Stomach smooth muscle (tissue), 2 donors: ENCODE measurements at regions not wholly inside any gene's neighbourhood (a gene's known extent, or its start where the extent isn't known, plus 50 kb on each side); places are given as distances from the start of the nearest gene placed in this dataset.

Experiments
- H3K27ac ChIP-seq: one replicate; pipeline ENCODE4 v1.7.0; 2013; ENCODE audit warnings: mild to moderate bottlenecking, low read length, inconsistent platforms
- H3K27me3 ChIP-seq, 2 donors: one replicate each; pipeline ENCODE4 v1.7.0; 2013; ENCODE audit warnings: low read length in 2 of 2; ENCODE audit not compliant: insufficient read depth in 2 of 2, control insufficient read depth in 1 of 2
- H3K36me3 ChIP-seq, 2 donors: one replicate each; pipeline ENCODE4 v1.7.0; 2013; ENCODE audit warnings: low read length in 2 of 2; ENCODE audit not compliant: control insufficient read depth in 2 of 2, insufficient read depth in 2 of 2
- H3K4me1 ChIP-seq: one replicate; pipeline ENCODE4 v1.7.0; 2013; ENCODE audit warnings: low read length; ENCODE audit not compliant: control insufficient read depth, insufficient read depth
- H3K4me3 ChIP-seq, 2 donors: one replicate each; pipeline ENCODE4 v1.7.0; 2013; ENCODE audit warnings: low read length in 2 of 2
- H3K9ac ChIP-seq, 2 donors: one replicate each; pipeline ENCODE4 v1.7.0; 2013; ENCODE audit warnings: low read length in 2 of 2, mild to moderate bottlenecking in 1 of 2
- H3K9me3 ChIP-seq, 2 donors: one replicate each; pipeline ENCODE4 v1.7.0; 2013; ENCODE audit warnings: low read length in 2 of 2; ENCODE audit not compliant: control insufficient read depth in 2 of 2
- donor health status: healthy.
- donor health status: Pancreatic carcinoma.

- no peaks in the 10 kb centered on the region for H3K27me3 ChIP-seq
- H3K9ac ChIP-seq: no peak overlapping the region
- no peak overlapping the region for H3K27ac ChIP-seq
- H3K4me3 ChIP-seq: no peak overlapping the region
- no peaks in the 10 kb centered on the region for H3K9me3 ChIP-seq
- H3K4me1 ChIP-seq: peaks cover 11% of the 10 kb centered on the region
- no peaks in the 10 kb centered on the region for H3K36me3 ChIP-seq
Observed at GRCh38 chr21:27086186-27086585, 119.3 kb upstream of the ADAMTS5 start.

DNA sequence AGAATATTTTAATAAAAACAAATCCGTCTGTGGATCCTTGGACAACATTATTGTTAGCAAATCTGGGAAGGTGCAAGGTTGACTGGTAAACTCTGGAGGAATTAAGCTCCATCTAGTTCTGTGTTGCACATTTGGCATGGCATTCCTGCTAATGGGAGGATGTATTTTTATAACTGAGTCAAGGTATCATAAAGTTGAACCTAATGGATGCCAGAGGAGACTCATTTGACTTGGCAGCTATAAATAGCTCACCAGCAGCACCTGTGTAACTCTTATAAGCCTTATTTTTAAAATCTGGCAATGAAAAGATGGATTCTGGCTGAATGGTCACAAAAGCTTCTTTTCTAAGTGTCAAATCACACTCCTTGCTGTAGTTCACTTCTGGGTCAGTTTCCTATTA, 118.5 kb upstream of the ADAMTS5 start:
- H3K27ac ChIP-seq: no peak overlapping the region
- no peaks in the 10 kb centered on the region for H3K36me3 ChIP-seq
- no peak overlapping the region for H3K9ac ChIP-seq
- H3K4me3 ChIP-seq: no peak overlapping the region
- peaks cover 11% of the 10 kb centered on the region for H3K4me1 ChIP-seq
- no peaks in the 10 kb centered on the region for H3K9me3 ChIP-seq
- H3K27me3 ChIP-seq: no peaks in the 10 kb centered on the region

DNA sequence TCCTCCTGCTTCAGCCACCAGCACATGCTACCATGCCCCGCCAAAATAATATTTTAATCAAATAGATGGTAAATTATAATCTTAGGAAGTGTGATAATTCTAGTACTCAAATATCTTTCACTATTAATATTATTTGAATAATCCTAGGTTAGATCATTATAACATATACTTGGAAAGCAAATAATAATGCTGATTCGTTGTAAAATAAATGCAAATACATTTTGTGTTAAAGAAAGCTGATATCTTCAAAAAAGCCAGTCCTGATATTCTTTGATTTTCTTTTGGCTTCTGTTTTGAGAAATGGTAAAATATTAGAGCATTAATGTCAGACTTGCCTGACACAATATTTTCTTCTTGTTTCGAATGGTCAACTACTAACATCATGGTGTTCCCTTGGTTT, 116.3 kb upstream of the ADAMTS5 start:
- no peaks in the 10 kb centered on the region for H3K36me3 ChIP-seq
- H3K9me3 ChIP-seq: no peaks in the 10 kb centered on the region
- H3K9ac ChIP-seq: no peak overlapping the region
- no peak overlapping the region for H3K4me3 ChIP-seq
- no peak overlapping the region for H3K27ac ChIP-seq
- H3K4me1 ChIP-seq: peaks cover 7% of the 10 kb centered on the region
- no peaks in the 10 kb centered on the region for H3K27me3 ChIP-seq

GRCh38 chr21:27082431-27083010, 115.6 kb upstream of the ADAMTS5 start:
- no peak overlapping the region for H3K4me3 ChIP-seq
- H3K4me1 ChIP-seq: peaks cover 7% of the 10 kb centered on the region
- no peaks in the 10 kb centered on the region for H3K9me3 ChIP-seq
- no peaks in the 10 kb centered on the region for H3K36me3 ChIP-seq
- H3K9ac ChIP-seq: no peak overlapping the region
- H3K27me3 ChIP-seq: no peaks in the 10 kb centered on the region
- H3K27ac ChIP-seq: no peak overlapping the region

DNA sequence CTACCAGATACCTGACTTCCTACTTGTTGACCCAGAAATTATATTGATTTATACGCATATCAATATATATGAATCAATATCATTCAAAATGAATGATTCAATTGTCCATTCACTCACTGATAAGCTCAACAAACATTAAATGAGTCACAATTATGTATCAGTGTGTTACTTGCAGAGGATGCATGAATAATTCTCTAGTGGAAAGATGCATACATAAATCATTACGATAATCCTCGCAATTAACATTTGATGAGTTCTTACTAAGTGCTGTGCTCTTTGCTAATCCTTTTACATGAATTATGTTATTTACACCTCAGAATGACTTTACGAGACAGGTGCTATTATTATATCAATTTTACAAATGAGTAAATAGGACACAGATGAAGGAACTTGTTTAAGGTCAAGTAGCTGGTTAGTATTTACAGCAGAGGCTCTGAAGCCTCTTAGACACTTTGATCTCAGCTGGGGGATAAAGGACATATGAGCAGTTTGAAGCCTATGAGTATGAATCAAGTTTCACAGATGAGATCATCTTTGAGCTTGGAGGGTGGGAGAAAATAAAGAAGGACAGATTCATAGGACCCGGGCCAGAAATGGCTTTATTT, 112.8 kb upstream of the ADAMTS5 start:
- Histone ChIP-seq H3K27me3 (no peaks in the 10 kb centered on the region), H3K27ac (no peak overlapping the region)

DNA sequence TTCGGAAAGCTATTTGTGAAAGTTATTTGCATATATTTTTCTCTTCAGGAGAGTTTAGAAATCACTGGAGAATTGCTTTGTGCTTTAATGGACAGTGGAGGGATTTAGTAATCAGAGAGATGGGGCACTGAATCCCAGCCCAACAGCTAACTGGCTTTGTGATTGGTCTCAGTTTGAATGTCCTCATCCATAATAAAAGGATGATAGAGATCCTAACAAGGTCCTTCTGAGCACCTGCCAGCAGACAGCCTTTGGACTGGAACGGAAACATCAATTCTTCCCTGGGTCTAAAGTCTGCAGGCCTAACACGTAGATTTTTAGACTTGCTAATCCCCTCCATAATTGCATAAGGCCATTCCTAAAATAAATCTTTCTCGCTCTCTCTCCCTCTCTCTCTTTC, 112.0 kb upstream of the ADAMTS5 start:
- Histone ChIP-seq H3K27me3 (no peaks in the 10 kb centered on the region), H3K27ac (no peak overlapping the region), H3K4me1 (no peaks in the 10 kb centered on the region), H3K9ac (no peak overlapping the region), H3K36me3 (no peaks in the 10 kb centered on the region), H3K4me3 (no peak overlapping the region), H3K9me3 (no peaks in the 10 kb centered on the region)

More for the DNA sequence above, 112.8 kb upstream of the ADAMTS5 start:
- Histone ChIP-seq H3K4me1 (no peaks in the 10 kb centered on the region), H3K4me3 (no peak overlapping the region), H3K9ac (no peak overlapping the region), H3K36me3 (no peaks in the 10 kb centered on the region), H3K9me3 (no peaks in the 10 kb centered on the region)

DNA sequence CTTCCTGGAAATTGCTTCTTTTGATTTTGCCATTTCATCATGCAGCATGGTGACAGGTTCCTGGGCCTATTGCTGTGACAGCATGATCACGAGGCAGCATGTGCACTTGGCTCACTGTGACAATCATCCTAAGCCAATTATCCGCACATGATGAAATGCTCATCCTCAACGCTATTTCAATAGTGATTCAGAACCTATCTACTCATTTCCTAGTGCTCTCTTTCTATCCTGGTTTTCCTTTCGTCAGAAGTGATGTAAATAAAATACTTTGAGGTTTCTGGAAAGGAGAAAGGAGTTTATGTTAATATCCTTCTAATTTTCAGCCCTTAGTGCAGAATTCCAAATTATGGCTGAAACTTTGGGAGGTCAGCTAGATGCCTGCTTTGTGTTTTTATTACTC, 110.6 kb upstream of the ADAMTS5 start:
- no peak overlapping the region for H3K9ac ChIP-seq
- H3K4me3 ChIP-seq: no peak overlapping the region
- H3K36me3 ChIP-seq: no peaks in the 10 kb centered on the region
- no peaks in the 10 kb centered on the region for H3K4me1 ChIP-seq
- H3K9me3 ChIP-seq: no peaks in the 10 kb centered on the region
- no peak overlapping the region for H3K27ac ChIP-seq
- H3K27me3 ChIP-seq: no peaks in the 10 kb centered on the region

- Histone ChIP-seq H3K27me3 (no peaks in the 10 kb centered on the region), H3K4me1 (no peaks in the 10 kb centered on the region), H3K27ac (no peak overlapping the region), H3K9ac (no peak overlapping the region), H3K36me3 (no peaks in the 10 kb centered on the region), H3K4me3 (no peak overlapping the region), H3K9me3 (no peaks in the 10 kb centered on the region)
Observed at GRCh38 chr21:27076025-27076424, 109.1 kb upstream of the ADAMTS5 start.

DNA sequence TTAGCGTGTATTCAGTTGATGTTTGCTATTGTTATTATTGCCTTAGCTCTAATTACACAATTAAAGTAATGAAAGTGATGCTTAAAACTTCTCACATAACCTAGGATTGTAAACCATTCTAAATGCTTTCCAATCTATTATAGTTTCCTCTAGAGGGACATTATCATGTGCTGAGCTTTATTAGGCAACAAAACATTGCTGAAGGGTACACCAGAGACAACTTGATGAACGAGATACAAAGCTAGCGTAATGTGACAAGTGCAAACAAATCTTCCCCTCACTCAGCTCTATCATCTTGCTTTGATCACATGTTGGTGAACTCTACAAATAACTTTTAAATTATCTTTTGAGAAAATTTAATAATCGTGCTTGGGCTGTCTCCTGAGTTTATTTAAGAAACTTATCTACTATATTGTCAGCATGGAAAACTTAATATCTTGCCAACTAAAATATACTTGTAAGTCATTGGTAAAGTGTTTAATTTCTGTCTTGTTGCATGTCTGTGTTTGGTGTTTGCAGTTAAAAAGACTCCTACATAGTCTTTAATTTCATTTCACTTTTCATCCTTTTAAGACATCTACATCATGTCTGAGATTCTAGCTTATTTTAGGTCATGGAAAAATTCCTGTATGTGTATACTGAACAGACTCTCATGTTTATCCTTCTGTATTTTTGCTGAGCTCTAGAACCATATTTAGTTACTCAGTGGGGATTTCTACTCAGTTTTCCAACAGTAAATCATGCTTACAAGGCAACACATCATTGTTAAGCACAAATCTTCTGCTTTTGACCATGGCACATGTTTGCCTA, 104.2 kb upstream of the ADAMTS5 start:
- H3K4me3 ChIP-seq: peak overlapping the region in 1 of 2 donors; percentile 27
- H3K27me3 ChIP-seq: no peaks in the 10 kb centered on the region
- no peak overlapping the region for H3K27ac ChIP-seq
- H3K9ac ChIP-seq: no peak overlapping the region
- H3K4me1 ChIP-seq: no peaks in the 10 kb centered on the region
- H3K9me3 ChIP-seq: peaks cover 0 to 3% of the 10 kb centered on the region in 2 donors
- no peaks in the 10 kb centered on the region for H3K36me3 ChIP-seq

GRCh38 chr21:27068811-27069210, 101.9 kb upstream of the ADAMTS5 start:
- Histone ChIP-seq H3K9me3 (peaks cover 0 to 3% of the 10 kb centered on the region in 2 donors), H3K9ac (no peak overlapping the region), H3K27ac (no peak overlapping the region)

GRCh38 chr21:27067226-27067625, 100.3 kb upstream of the ADAMTS5 start:
- H3K27ac ChIP-seq: no peak overlapping the region

More at GRCh38 chr21:27068811-27069210, 101.9 kb upstream of the ADAMTS5 start:
- Histone ChIP-seq H3K36me3 (no peaks in the 10 kb centered on the region), H3K4me1 (no peaks in the 10 kb centered on the region), H3K4me3 (no peak overlapping the region), H3K27me3 (no peaks in the 10 kb centered on the region)

More at GRCh38 chr21:27067226-27067625, 100.3 kb upstream of the ADAMTS5 start:
- no peaks in the 10 kb centered on the region for H3K36me3 ChIP-seq
- H3K4me1 ChIP-seq: peaks cover 2% of the 10 kb centered on the region
- peaks cover 0 to 3% of the 10 kb centered on the region in 2 donors for H3K9me3 ChIP-seq
- H3K9ac ChIP-seq: no peak overlapping the region
- H3K27me3 ChIP-seq: no peaks in the 10 kb centered on the region
- no peak overlapping the region for H3K4me3 ChIP-seq
